HG02642 (cell line): ENCODE measurements at regions not wholly inside any gene's neighbourhood (a gene's known extent, or its start where the extent isn't known, plus 50 kb on each side); places are given as distances from the start of the nearest gene placed in this dataset.
"Not testable (repeated sequence)": the region's sequence is repeated elsewhere in the genome, so short reads cannot be mapped to it uniquely, and the experiment has no call there.

ENCODE experiments used
- ATAC-seq: cut with Tn5 transposase; IDR thresholded peaks from one replicate; pipeline ENCODE4 v1.9.1; 2021; ENCODE audit warnings: mild to moderate bottlenecking; ENCODE audit not compliant: unreplicated experiment, poor library complexity

DNA sequence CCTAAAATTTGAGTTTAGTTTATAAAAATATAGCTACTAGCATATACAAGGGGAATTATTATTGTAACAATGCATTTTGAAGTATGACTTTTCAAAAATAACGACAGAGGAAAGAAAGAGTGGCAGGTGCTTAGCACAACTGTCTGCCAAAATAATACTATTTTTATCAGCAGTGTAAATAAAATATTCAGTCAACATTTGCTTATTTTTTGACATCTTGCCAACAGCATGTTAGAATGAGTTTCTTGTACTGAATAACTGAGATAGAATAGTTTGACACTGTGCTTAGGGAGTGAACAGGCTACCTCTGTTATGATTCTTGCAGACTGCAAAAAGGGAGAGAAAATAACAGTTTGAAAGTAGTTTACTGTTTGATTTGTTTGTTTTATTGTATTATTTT lies 909.8 kb downstream of the BRINP3 start:
- ATAC-seq: no peak

GRCh38 chr1:189596197-189596596 lies 881.5 kb downstream of the BRINP3 start:
- no peak for ATAC-seq

DNA sequence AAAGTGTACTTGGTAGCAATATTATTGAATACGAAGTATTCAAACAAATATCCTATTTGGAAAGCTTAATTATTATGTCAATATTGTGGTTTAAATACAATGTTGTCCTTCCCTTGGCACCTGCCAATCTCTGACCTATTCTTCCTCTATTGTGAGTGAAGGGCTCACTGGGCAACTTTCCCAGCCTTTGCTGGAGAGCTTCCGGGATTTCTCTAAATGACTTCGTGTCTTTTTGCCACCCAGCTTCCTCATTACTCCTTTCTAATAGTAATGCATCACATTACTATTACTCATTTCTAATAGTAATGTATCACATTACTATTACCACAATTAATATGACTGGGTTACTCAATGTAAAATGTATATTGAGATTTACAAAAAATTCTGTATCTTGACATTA lies 880.6 kb downstream of the BRINP3 start:
- no peak for ATAC-seq

GRCh38 chr1:189605226-189605625 lies 872.4 kb downstream of the BRINP3 start:
- no peak for ATAC-seq

DNA sequence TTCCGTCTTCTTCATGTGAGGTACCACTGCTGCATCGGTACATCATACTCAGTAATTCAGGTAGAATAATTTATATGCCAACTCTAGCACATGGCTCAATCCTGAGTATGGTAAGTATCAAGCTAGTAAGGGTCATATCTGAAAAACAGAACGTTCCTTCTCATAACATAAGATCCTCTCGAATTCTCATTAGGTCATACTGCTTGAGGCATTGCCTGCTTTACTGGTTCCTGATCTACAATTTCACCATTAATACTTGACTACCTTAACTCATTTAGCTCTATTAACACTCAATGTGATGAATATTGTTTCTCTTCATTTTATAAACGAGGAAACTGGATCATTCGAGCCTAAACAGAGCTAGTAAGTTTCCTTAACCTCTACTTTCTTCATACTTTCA lies 871.6 kb downstream of the BRINP3 start:
- ATAC-seq: no peak

GRCh38 chr1:189606795-189607476 lies 870.7 kb downstream of the BRINP3 start:
- ATAC-seq: no peak

- no peak for ATAC-seq
Observed at GRCh38 chr1:189607477-189608096, 870.1 kb downstream of the BRINP3 start.

- ATAC-seq: no peak
Observed at GRCh38 chr1:189609167-189609566, 868.5 kb downstream of the BRINP3 start.

DNA sequence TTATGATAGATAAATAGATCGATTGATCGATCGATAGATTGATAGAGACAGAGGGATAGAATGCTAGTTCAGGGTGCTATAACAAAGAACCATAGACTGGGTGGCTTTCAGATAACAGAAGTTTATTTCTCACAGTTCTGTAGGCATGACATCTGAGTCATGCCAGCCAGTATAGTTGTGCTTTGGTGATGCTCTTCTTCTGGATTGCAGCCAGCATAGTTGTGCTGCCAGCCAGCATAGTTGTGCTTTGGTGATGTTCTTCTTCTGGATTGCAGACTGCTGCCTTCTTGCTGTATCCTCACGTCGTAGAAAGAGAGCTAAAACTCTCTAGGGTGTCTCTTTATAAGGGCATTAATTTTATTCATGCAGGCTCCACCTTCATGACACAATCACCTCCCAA lies 860.8 kb downstream of the BRINP3 start:
- ATAC-seq: no peak

GRCh38 chr1:189619682-189620332 lies 857.9 kb downstream of the BRINP3 start:
- ATAC-seq: no peak

DNA sequence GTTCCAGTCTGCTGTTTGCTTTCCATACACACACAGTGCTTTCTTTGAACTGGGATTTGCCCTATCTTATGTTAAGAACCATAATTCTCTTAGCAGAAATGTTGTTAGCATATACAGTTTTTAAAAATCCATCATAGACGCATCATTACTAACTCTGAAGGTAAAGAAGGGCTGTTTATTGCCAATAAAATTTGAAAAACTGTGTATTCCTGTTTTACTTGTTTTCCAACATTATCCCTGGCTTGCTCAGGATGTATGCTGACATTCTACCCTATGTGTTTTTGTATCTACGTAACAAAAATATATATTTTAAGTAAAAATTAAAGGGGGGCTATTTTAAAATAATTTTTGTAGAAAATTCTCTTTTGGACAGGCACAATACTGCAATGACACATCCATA lies 857.2 kb downstream of the BRINP3 start:
- no peak for ATAC-seq

- no peak for ATAC-seq
Observed at GRCh38 chr1:189623336-189623735, 854.3 kb downstream of the BRINP3 start.

- ATAC-seq: no peak
Observed at GRCh38 chr1:189627427-189627826, 850.2 kb downstream of the BRINP3 start.

- no peak for ATAC-seq
Observed at GRCh38 chr1:189628857-189629256, 848.8 kb downstream of the BRINP3 start.

- ATAC-seq: no peak
Observed at GRCh38 chr1:189633658-189634057, 844.0 kb downstream of the BRINP3 start.

GRCh38 chr1:189637041-189637440 lies 840.6 kb downstream of the BRINP3 start:
- no peak for ATAC-seq

DNA sequence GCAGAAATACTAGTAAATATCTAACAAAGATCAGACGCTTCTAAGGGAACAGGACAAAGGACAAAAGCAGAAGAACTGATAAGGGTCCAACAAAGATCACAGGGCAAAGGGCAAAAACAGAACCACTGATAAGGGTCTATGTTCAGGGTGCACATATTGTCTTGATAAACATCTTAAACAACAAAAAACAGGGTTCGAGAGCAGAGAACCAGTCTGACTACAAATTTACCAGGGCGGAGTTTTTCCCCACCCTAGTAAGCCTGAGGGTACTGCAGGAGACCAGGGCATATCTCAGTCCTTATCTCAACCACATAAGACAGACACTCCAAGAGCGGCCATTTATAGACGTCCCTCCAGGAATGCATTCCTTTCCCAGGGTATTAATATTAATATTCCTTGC lies 833.5 kb downstream of the BRINP3 start:
- not testable (repeated sequence) for ATAC-seq

DNA sequence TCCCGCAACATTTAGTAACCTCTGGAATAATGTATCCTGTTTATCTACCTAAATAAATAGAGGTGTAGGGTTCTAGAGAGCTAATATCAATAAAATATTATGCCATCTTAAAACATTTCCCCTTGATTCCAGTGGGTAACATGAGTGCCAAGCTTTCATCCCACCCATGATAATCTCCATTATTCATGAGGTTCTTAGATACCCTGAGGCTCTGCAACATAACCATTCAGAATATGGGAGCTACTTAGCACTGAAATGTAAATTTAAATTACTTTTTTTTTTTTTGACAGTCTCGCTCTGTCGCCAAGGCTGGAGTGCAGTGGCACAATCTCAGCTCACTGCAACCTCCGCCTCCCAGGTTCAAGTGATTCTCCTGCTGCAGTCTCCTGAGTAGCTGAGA lies 832.7 kb downstream of the BRINP3 start:
- no peak for ATAC-seq

GRCh38 chr1:189646066-189646465 lies 831.6 kb downstream of the BRINP3 start:
- ATAC-seq: no peak

- ATAC-seq: no peak
Observed at GRCh38 chr1:189654906-189655305, 822.8 kb downstream of the BRINP3 start.

DNA sequence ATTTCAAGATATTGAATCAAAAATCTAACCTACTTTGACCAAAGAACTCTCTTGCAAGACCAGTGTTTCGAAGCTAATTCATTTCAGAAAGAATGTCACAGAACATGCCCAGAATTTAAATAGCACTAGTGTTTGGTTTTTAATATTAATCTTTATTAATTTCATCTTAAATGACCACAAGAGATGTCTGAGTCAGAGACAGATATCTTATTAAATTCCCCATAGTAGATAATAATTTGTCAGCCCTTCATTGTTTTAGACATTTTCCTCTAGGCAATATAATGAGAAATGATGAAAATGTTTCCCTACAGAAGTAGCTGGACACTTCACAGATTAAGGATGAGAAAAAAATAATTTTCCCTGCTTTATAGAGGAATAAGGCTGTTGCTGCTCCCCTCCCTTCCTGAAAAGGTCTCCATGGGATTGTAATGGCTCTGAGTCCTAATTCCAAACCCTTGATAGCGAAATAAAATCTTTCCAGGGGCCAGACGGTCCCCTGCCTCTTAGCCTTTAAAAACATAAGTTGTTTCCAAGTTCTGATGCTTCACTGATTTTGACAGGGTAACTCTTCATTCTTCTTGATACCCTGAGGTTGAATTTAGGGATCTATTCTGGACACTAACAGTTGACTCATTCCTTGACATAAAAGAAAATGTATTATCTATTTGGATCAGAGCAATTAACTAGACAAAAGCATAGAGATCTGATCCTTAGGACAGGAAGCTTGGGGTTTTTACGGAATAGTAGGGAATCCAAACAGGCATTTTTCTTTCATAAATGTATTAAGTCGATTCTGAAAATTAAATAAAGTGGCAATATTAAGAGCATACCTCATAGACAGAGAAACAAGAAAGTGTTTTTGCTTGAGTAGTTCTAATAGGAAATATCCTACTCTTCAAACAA lies 820.8 kb downstream of the BRINP3 start:
- no peak for ATAC-seq
